ENCODE measurements at regions not wholly inside any gene's neighbourhood (a gene's known extent, or its start where the extent isn't known, plus 50 kb on each side); places are given as distances from the start of the nearest gene placed in this dataset.

GRCh38 chr9:74016004-74016403, 481.1 kb upstream of the RORB start:
- no peak for TF ChIP-seq CTCF (IDR thresholded peaks at IDR 0.05; ENCODE audit: control insufficient read depth, extremely low read depth, insufficient read depth)
- no peak for DNase-seq (ENCODE audit: low read depth)

GRCh38 chr9:74025402-74025925, 471.7 kb upstream of the RORB start:
- no peak overlapping the region for H3K4me3 ChIP-seq (ENCODE audit: low read depth, low read length)
- no peak for TF ChIP-seq CTCF (IDR thresholded peaks at IDR 0.05; ENCODE audit: control insufficient read depth, extremely low read depth, insufficient read depth)
- no peak for DNase-seq (ENCODE audit: low read depth)

More at GRCh38 chr9:74016004-74016403, 481.1 kb upstream of the RORB start:
- H3K4me3 ChIP-seq (ENCODE audit: low read depth, low read length): no peak overlapping the region

GRCh38 chr9:74032421-74032820, 464.7 kb upstream of the RORB start:
- TF ChIP-seq CTCF (IDR thresholded peaks at IDR 0.05; ENCODE audit: control insufficient read depth, extremely low read depth, insufficient read depth): no peak
- H3K4me3 ChIP-seq (ENCODE audit: low read depth, low read length): no peak overlapping the region
- DNase-seq (ENCODE audit: low read depth): no peak

GRCh38 chr9:74035786-74036185, 461.3 kb upstream of the RORB start:
- no peak for TF ChIP-seq CTCF (IDR thresholded peaks at IDR 0.05; ENCODE audit: control insufficient read depth, extremely low read depth, insufficient read depth)
- no peak for DNase-seq (ENCODE audit: low read depth)
- H3K4me3 ChIP-seq (ENCODE audit: low read depth, low read length): no peak overlapping the region

- H3K4me3 ChIP-seq (ENCODE audit: low read depth, low read length): no peak overlapping the region
- no peak for DNase-seq (ENCODE audit: low read depth)
- no peak for TF ChIP-seq CTCF (IDR thresholded peaks at IDR 0.05; ENCODE audit: control insufficient read depth, extremely low read depth, insufficient read depth)
These were observed 460.4 kb upstream of the RORB start for GRCh38 chr9:74036549-74037231.

GRCh38 chr9:74037274-74037673, 459.9 kb upstream of the RORB start:
- no peak for TF ChIP-seq CTCF (IDR thresholded peaks at IDR 0.05; ENCODE audit: control insufficient read depth, extremely low read depth, insufficient read depth)
- DNase-seq (ENCODE audit: low read depth): no peak
- no peak overlapping the region for H3K4me3 ChIP-seq (ENCODE audit: low read depth, low read length)

- no peak for TF ChIP-seq CTCF (IDR thresholded peaks at IDR 0.05; ENCODE audit: control insufficient read depth, extremely low read depth, insufficient read depth)
- no peak overlapping the region for H3K4me3 ChIP-seq (ENCODE audit: low read depth, low read length)
- no peak for DNase-seq (ENCODE audit: low read depth)
These were observed 455.5 kb upstream of the RORB start for GRCh38 chr9:74041588-74041987.

Measured in LNCaP clone FGC (cell line).